ENCODE measurements at regions not wholly inside any gene's neighbourhood (a gene's known extent, or its start where the extent isn't known, plus 50 kb on each side); places are given as distances from the start of the nearest gene placed in this dataset.

GRCh38 chr9:16257604-16258003 is 612.9 kb downstream of the BNC2 start:
- Mint-ChIP-seq H3K27ac (peak overlapping the region; percentile 30; the same call in 1 of the 2 replicates), H3K27me3 (ENCODE audit: low read depth) (peaks cover 8% of the 10 kb centered on the region; the same call in 1 of the 2 replicates), H3K9me3 (no peaks in the 10 kb centered on the region; the same call in 1 of the 2 replicates), H3K36me3 (no peaks in the 10 kb centered on the region), H3K4me1 (peaks cover 28% of the 10 kb centered on the region), H3K4me3 (no peak overlapping the region)
- POLR2A ChIA-PET: interaction anchor here (0.5 kb wide), 1 partner anchor 476 kb away, joined by 3 read pairs; no protein-coding TSS in a partner anchor
- ATAC-seq (peak; percentile 67), DNase-seq (ENCODE audit: low spot score) (no peak)
- CTCF ChIA-PET: interaction anchor here (0.7 to 2.5 kb wide), 6 partner anchors 9 to 103 kb away, joined by 3 to 19 read pairs (median 3); no protein-coding TSS in a partner anchor
- TF ChIP-seq TEAD4 (CRISPR knock-in tag; IDR thresholded peaks at IDR 0.05) (no peak), TEAD1 (CRISPR knock-in tag; IDR thresholded peaks at IDR 0.05) (no peak), CBFB (CRISPR knock-in tag; IDR thresholded peaks at IDR 0.05; ENCODE audit: low read depth) (no peak), SP1 (CRISPR knock-in tag; conservative IDR thresholded peaks at IDR 0.05) (no peak), AR (CRISPR knock-in tag; IDR thresholded peaks at IDR 0.05) (no peak), CTCF (IDR thresholded peaks at IDR 0.05) (peak; percentile 53)
- TF ChIP-seq, protein P1, sequence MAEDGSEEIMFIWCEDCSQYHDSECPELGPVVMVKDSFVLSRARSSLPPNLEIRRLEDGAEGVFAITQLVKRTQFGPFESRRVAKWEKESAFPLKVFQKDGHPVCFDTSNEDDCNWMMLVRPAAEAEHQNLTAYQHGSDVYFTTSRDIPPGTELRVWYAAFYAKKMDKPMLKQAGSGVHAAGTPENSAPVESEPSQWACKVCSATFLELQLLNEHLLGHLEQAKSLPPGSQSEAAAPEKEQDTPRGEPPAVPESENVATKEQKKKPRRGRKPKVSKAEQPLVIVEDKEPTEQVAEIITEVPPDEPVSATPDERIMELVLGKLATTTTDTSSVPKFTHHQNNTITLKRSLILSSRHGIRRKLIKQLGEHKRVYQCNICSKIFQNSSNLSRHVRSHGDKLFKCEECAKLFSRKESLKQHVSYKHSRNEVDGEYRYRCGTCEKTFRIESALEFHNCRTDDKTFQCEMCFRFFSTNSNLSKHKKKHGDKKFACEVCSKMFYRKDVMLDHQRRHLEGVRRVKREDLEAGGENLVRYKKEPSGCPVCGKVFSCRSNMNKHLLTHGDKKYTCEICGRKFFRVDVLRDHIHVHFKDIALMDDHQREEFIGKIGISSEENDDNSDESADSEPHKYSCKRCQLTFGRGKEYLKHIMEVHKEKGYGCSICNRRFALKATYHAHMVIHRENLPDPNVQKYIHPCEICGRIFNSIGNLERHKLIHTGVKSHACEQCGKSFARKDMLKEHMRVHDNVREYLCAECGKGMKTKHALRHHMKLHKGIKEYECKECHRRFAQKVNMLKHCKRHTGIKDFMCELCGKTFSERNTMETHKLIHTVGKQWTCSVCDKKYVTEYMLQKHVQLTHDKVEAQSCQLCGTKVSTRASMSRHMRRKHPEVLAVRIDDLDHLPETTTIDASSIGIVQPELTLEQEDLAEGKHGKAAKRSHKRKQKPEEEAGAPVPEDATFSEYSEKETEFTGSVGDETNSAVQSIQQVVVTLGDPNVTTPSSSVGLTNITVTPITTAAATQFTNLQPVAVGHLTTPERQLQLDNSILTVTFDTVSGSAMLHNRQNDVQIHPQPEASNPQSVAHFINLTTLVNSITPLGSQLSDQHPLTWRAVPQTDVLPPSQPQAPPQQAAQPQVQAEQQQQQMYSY (CRISPR knock-in tag; IDR thresholded peaks at IDR 0.05): no peak
- TF ChIP-seq, protein P2, sequence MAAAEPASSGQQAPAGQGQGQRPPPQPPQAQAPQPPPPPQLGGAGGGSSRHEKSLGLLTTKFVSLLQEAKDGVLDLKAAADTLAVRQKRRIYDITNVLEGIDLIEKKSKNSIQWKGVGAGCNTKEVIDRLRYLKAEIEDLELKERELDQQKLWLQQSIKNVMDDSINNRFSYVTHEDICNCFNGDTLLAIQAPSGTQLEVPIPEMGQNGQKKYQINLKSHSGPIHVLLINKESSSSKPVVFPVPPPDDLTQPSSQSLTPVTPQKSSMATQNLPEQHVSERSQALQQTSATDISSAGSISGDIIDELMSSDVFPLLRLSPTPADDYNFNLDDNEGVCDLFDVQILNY (CRISPR knock-in tag; IDR thresholded peaks at IDR 0.05): no peak

DNA sequence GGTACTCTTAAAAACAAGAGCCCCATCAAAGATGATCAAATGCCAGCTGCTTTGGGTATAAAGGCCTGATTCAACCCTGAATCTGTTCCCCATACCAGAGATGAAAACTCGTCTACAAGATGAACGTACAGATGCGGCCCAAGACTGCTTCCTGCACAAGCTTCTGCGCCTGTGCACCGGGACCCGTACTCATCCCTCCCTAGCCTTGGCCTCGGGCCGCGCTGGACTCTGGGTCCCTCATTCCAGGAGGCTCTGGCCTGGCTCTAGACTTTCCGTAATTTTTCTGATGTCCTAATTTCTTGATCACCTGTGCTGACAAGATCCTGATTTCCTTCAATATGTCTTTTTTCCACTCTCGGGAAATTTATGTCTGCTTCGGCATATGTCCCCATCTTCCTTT is 612.3 kb downstream of the BNC2 start:
- ChIA-PET CTCF (interaction anchor here (0.7 to 2.5 kb wide), 6 partner anchors 9 to 104 kb away, joined by 3 to 19 read pairs (median 3); no protein-coding TSS in a partner anchor), POLR2A (interaction anchor here (0.5 kb wide), 1 partner anchor 476 kb away, joined by 3 read pairs; no protein-coding TSS in a partner anchor)
- peaks cover 8% of the 10 kb centered on the region; the same call in 1 of the 2 replicates for H3K27me3 Mint-ChIP-seq (ENCODE audit: low read depth)
- ATAC-seq (no peak), DNase-seq (ENCODE audit: low spot score) (no peak)
- no peak overlapping the region for H3K4me3 Mint-ChIP-seq
- H3K9me3 Mint-ChIP-seq: no peaks in the 10 kb centered on the region; the same call in 1 of the 2 replicates
- peaks cover 27% of the 10 kb centered on the region for H3K4me1 Mint-ChIP-seq
- H3K27ac Mint-ChIP-seq: no peak overlapping the region
- no peak for TF ChIP-seq IRF2 (CRISPR knock-in tag; IDR thresholded peaks at IDR 0.05; ENCODE audit: borderline replicate concordance, low read depth)
- TF ChIP-seq MLX (CRISPR knock-in tag; IDR thresholded peaks at IDR 0.05): no peak
- no peak for TF ChIP-seq ESRRA (CRISPR knock-in tag; IDR thresholded peaks at IDR 0.05; ENCODE audit: borderline replicate concordance)
- TF ChIP-seq ZNF532 (CRISPR knock-in tag; IDR thresholded peaks at IDR 0.05; ENCODE audit: borderline replicate concordance): no peak
- TF ChIP-seq TEAD4 (CRISPR knock-in tag; IDR thresholded peaks at IDR 0.05): no peak
- no peak for TF ChIP-seq ZNF396 (CRISPR knock-in tag; IDR thresholded peaks at IDR 0.05; ENCODE audit: borderline replicate concordance)
- TF ChIP-seq ZBTB21 (CRISPR knock-in tag; IDR thresholded peaks at IDR 0.05; ENCODE audit: borderline replicate concordance): no peak
- TF ChIP-seq ZSCAN18 (CRISPR knock-in tag; IDR thresholded peaks at IDR 0.05): no peak
- TF ChIP-seq, protein P2 (CRISPR knock-in tag; IDR thresholded peaks at IDR 0.05): no peak
- no peak for TF ChIP-seq HMGA2 (CRISPR knock-in tag; IDR thresholded peaks at IDR 0.05)
- H3K36me3 Mint-ChIP-seq: no peaks in the 10 kb centered on the region
